SK-N-SH (cell line): ENCODE measurements at regions not wholly inside any gene's neighbourhood (a gene's known extent, or its start where the extent isn't known, plus 50 kb on each side); places are given as distances from the start of the nearest gene placed in this dataset.
"Not testable (repeated sequence)": the region's sequence is repeated elsewhere in the genome, so short reads cannot be mapped to it uniquely, and the experiment has no call there.

Source experiments
- CTCF ChIP-seq: fragments of 200-600 bp; sonication (generic); IDR thresholded peaks from 2 replicates; pipeline ENCODE4 v1.6.1; 2017; ENCODE audit warnings: antibody characterized with exemption, mild to moderate bottlenecking, moderate library complexity
- ELF1 ChIP-seq: IDR thresholded peaks from 2 replicates; pipeline ENCODE4 v1.4.0; 2012
- EP300 ChIP-seq, 2 experiments: IDR thresholded peaks; 2 replicates each; pipeline versions ENCODE4 v1.4.0 to v1.6.1; 2012; ENCODE audit warnings: borderline replicate concordance in 1 of 2, low read depth in 1 of 2, low read length in 1 of 2
- EZH2phosphoT487 ChIP-seq: fragments of 200-600 bp; sonication (generic); IDR thresholded peaks from 2 replicates; pipeline ENCODE4 v1.6.1; 2017; ENCODE audit warnings: low read depth, mixed run types, mild to moderate bottlenecking, antibody characterized with exemption, moderate library complexity, borderline replicate concordance
- POLR2AphosphoS5 ChIP-seq: IDR thresholded peaks from 2 replicates; pipeline ENCODE4 v1.6.1; 2012; ENCODE audit warnings: low read depth, low read length
- RAD21 ChIP-seq: IDR thresholded peaks from 2 replicates; pipeline ENCODE4 v1.6.1; 2012; ENCODE audit warnings: mild to moderate bottlenecking, low read length
- RFX5 ChIP-seq: IDR thresholded peaks from 2 replicates; pipeline ENCODE4 v1.6.1; 2012; ENCODE audit warnings: mild to moderate bottlenecking, improper control_type of control experiment, low read length
- RXRA ChIP-seq: IDR thresholded peaks from 2 replicates; pipeline ENCODE4 v1.4.0; 2012; ENCODE audit warnings: low read depth, mild to moderate bottlenecking, borderline replicate concordance
- SMC3 ChIP-seq: IDR thresholded peaks from 2 replicates; pipeline ENCODE4 v1.6.1; 2012; ENCODE audit warnings: low read depth, low read length, improper control_type of control experiment
- TCF12 ChIP-seq: IDR thresholded peaks from 2 replicates; pipeline ENCODE4 v1.4.0; 2012
- USF2 ChIP-seq: fragments of 150-350 bp; IDR thresholded peaks from 2 replicates; pipeline ENCODE4 v1.6.1; 2017; ENCODE audit warnings: antibody characterized with exemption, low read length, low read depth, borderline replicate concordance
- YY1 ChIP-seq: IDR thresholded peaks from 2 replicates; pipeline ENCODE4 v1.4.0; 2012; ENCODE audit warnings: low read depth, mild to moderate bottlenecking

GRCh38 chr16:5221831-5222230, 124.2 kb upstream of the EEF2KMT start:
- not testable (repeated sequence) for TF ChIP-seq POLR2AphosphoS5; EZH2phosphoT487; CTCF; SMC3; USF2; TCF12; RFX5; ELF1; YY1; RAD21; EP300 (IDR thresholded peaks at IDR 0.05; ENCODE audit: borderline replicate concordance in 1 of 2, low read depth in 1 of 2, low read length in 1 of 2); RXRA
